Karpas-422 (cell line): ENCODE measurements at regions not wholly inside any gene's neighbourhood (a gene's known extent, or its start where the extent isn't known, plus 50 kb on each side); places are given as distances from the start of the nearest gene placed in this dataset.
"Not testable (repeated sequence)": the region's sequence is repeated elsewhere in the genome, so short reads cannot be mapped to it uniquely, and the experiment has no call there.

Experiments
- DNase-seq: peaks from one replicate; pipeline ENCODE4 v3.0.0-alpha.2; 2015
- H2AFZ ChIP-seq: fragments of 200-600 bp; sonication (generic); 2 replicates; pipeline ENCODE4 v1.6.1; 2014; ENCODE audit warnings: antibody characterized with exemption, low read length, mixed read lengths
- H3K27ac ChIP-seq: fragments of 200-600 bp; sonication (generic); 2 replicates; pipeline ENCODE4 v1.5.1; 2014; ENCODE audit warnings: mild to moderate bottlenecking, low read length, moderate library complexity
- H3K27me3 ChIP-seq: fragments of 200-600 bp; sonication (generic); 2 replicates; pipeline ENCODE4 v1.6.1; 2014; ENCODE audit warnings: low read length, mixed read lengths
- H3K36me3 ChIP-seq: fragments of 200-600 bp; sonication (generic); 2 replicates; pipeline ENCODE4 v1.6.1; 2014; ENCODE audit warnings: low read length, mixed read lengths; ENCODE audit not compliant: insufficient read depth
- H3K4me1 ChIP-seq: fragments of 200-600 bp; sonication (generic); 2 replicates; pipeline ENCODE4 v1.6.1; 2014; ENCODE audit warnings: mild to moderate bottlenecking, low read length, mixed read lengths
- H3K4me2 ChIP-seq: fragments of 200-600 bp; sonication (generic); 2 replicates; pipeline ENCODE4 v1.6.1; 2014; ENCODE audit warnings: low read length, low read depth, mild to moderate bottlenecking; ENCODE audit not compliant: poor library complexity, severe bottlenecking
- H3K4me3 ChIP-seq: fragments of 200-600 bp; sonication (generic); 2 replicates; pipeline ENCODE4 v1.5.1; 2014; ENCODE audit warnings: mild to moderate bottlenecking, antibody characterized with exemption, low read length, mixed read lengths
- H3K79me2 ChIP-seq: fragments of 200-600 bp; sonication (generic); 2 replicates; pipeline ENCODE4 v1.6.1; 2014; ENCODE audit warnings: mild to moderate bottlenecking, low read length, mixed read lengths
- H3K9ac ChIP-seq: fragments of 200-600 bp; sonication (generic); 2 replicates; pipeline ENCODE4 v1.6.0; 2014; ENCODE audit warnings: low read length
- H3K9me2 ChIP-seq: fragments of 200-600 bp; sonication (generic), shearing (Covaris generic); replicated peaks from 2 replicates; pipeline ENCODE4 v1.6.0; 2014; ENCODE audit warnings: mild to moderate bottlenecking, low read length, moderate library complexity; ENCODE audit not compliant: insufficient read depth
- H3K9me3 ChIP-seq: fragments of 300-700, 200-600 bp; sonication (generic); 2 replicates; pipeline ENCODE4 v1.6.1; 2014; ENCODE audit warnings: low read length, mixed read lengths
- H4K20me1 ChIP-seq: fragments of 200-600 bp; sonication (generic); 2 replicates; pipeline ENCODE4 v1.6.1; 2014; ENCODE audit warnings: mild to moderate bottlenecking, antibody characterized with exemption, low read length, low read depth; ENCODE audit not compliant: insufficient read depth

DNA sequence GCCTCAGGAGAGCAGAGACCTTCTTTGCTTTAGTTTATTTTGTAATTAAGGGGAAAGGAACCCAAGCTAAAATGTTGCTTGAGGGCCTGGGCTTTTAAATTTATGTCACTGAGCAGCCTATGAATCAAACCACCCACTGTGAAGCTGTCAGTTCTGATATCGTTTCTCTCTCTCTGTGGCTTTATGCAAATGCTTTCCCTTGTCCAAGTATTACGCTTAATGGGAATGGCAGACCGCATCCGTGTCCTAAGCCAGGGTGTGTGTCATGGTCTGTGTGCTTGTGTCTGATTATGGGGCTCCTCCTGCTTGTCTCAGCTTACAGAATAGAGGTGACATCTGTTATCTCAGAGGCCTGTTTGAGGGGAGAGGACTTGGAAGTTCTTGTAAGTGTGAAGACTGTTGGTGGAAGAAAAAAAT lies 82.4 kb downstream of the EBLN2 start:
- Histone ChIP-seq H3K79me2 (no peaks in the 10 kb centered on the region), H3K9ac (no peak overlapping the region), H3K36me3 (no peaks in the 10 kb centered on the region), H3K4me2 (no peak overlapping the region), H3K9me3 (no peaks in the 10 kb centered on the region), H2AFZ (no peak overlapping the region), H3K9me2 (no peaks in the 10 kb centered on the region), H3K4me3 (no peak overlapping the region), H3K27ac (no peak overlapping the region), H3K27me3 (no peaks in the 10 kb centered on the region), H3K4me1 (no peaks in the 10 kb centered on the region), H4K20me1 (no peaks in the 10 kb centered on the region)
- DNase-seq: no peak

DNA sequence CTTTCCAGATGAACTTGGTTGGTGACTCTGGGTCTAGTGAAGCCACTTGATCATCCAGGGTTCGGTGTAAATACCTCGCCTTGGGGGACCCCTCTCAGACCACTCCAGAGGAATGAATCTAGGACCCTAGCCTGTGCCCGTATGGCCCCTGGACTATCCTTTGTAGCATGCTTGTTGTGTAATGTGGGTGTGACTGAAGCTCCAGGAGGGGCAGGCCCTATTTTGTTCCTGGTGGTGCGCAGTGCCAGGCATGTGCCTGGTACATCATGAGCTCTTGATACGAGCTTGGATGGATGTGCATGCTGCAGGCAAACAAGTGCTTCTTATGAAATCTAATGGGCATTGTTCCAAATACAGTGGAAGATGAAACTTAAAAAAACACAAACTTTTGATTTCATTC lies 82.8 kb downstream of the EBLN2 start:
- Histone ChIP-seq H4K20me1 (no peaks in the 10 kb centered on the region), H3K4me3 (no peak overlapping the region), H3K79me2 (no peaks in the 10 kb centered on the region), H3K27ac (no peak overlapping the region), H3K27me3 (no peaks in the 10 kb centered on the region), H3K4me2 (no peak overlapping the region), H3K9me2 (no peaks in the 10 kb centered on the region), H2AFZ (no peak overlapping the region), H3K36me3 (no peaks in the 10 kb centered on the region), H3K9me3 (no peaks in the 10 kb centered on the region), H3K9ac (no peak overlapping the region), H3K4me1 (no peaks in the 10 kb centered on the region)
- no peak for DNase-seq

DNA sequence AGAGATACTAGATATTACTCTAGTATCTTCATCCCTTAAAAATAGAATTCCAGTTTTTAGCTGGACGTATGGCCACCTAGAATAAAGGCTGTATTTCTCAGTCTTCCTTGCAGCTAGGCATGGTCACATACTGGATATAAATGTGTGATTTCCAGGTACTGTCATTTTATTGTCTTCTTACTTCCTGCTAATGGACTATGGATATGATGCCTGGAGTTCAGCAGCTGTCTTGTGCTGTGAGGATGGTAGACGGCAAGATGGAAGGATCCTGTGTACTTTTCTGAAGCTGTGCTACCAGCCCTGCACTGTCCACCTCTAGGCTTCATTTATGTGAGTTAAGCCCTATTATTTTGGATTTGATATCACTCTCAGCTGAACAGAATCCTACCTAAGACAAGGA lies 83.4 kb downstream of the EBLN2 start:
- Histone ChIP-seq H3K9ac (no peak overlapping the region), H3K27me3 (no peaks in the 10 kb centered on the region), H3K4me1 (no peaks in the 10 kb centered on the region), H3K36me3 (no peaks in the 10 kb centered on the region), H2AFZ (no peak overlapping the region), H3K4me3 (no peak overlapping the region), H4K20me1 (no peaks in the 10 kb centered on the region), H3K27ac (no peak overlapping the region), H3K9me2 (no peaks in the 10 kb centered on the region), H3K79me2 (no peaks in the 10 kb centered on the region), H3K9me3 (no peaks in the 10 kb centered on the region), H3K4me2 (no peak overlapping the region)
- DNase-seq: no peak

DNA sequence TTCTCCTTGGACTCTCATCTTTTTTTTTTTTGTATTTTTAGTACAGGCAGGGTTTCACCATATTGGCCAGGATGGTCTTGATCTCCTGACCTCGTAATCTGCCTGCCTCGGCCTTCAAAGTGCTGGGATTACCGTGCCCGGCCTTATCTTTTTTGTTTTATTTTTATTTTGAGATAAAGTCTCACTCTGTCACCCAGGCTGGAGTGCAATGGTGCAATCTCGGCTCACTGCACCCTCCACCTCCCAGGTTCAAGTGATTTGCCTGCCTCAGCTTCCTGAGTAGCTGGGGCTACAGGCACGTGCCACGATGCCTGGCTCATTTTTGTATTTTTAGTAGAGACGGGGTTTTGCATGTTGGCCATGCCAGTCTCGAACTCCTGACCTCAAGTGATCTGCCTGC lies 86.0 kb downstream of the EBLN2 start:
- H3K4me1 ChIP-seq, DNase-seq, H3K9ac ChIP-seq: not testable (repeated sequence)

DNA sequence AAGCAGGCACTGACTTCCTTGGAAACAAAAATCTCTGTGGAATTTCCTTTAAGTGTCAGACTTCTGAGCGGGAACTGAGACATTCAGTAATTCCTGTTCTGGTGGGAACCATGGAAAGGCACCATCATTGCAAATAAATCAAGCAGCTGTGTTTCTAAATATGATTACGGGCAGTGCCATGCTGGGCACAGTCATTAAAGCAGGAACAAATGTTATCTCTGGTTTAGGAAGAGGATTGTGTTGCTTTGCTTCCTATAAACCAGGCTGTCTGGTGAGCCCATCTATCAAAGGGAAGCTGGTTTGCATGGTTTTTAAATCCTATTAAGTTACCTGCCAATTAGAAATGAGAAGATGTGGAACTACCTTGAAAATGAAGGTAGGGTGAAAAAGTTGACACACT lies 86.7 kb downstream of the EBLN2 start:
- no peak overlapping the region for H3K4me2 ChIP-seq
- no peaks in the 10 kb centered on the region for H3K36me3 ChIP-seq
- no peak overlapping the region for H2AFZ ChIP-seq
- H3K27me3 ChIP-seq: no peaks in the 10 kb centered on the region
- no peaks in the 10 kb centered on the region for H3K9me3 ChIP-seq
- H3K4me1 ChIP-seq: no peaks in the 10 kb centered on the region
- H3K4me3 ChIP-seq: no peak overlapping the region
- no peaks in the 10 kb centered on the region for H4K20me1 ChIP-seq
- no peaks in the 10 kb centered on the region for H3K9me2 ChIP-seq
- H3K79me2 ChIP-seq: no peaks in the 10 kb centered on the region
- no peak overlapping the region for H3K9ac ChIP-seq
- no peak overlapping the region for H3K27ac ChIP-seq
- no peak for DNase-seq

More for the DNA sequence above, 86.0 kb downstream of the EBLN2 start:
- not testable (repeated sequence) for H3K36me3 ChIP-seq, H3K27ac ChIP-seq, H3K9me2 ChIP-seq, H2AFZ ChIP-seq, H3K9me3 ChIP-seq, H3K27me3 ChIP-seq, H3K4me2 ChIP-seq, H4K20me1 ChIP-seq, H3K79me2 ChIP-seq, H3K4me3 ChIP-seq

DNA sequence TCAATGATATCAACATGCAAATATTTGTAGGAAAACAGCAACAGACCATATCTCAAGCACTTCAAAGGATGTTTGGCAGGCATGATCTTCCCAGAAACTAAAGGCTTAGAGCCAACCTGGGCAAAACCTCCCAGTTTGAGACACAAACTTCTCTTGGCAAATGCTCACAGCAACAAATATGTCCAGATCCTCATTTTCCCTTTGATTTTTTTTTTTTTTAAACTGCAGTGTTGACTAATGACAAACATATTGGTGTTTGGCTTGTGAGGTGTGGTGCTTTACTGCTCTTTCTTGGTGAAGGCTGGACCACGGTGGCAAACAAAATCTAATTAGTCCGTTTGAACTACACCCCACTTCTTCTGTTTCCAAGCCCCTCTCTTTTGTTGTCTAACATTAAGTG lies 87.2 kb downstream of the EBLN2 start:
- Histone ChIP-seq H3K36me3 (no peaks in the 10 kb centered on the region), H3K4me2 (no peak overlapping the region), H3K4me1 (no peaks in the 10 kb centered on the region), H3K4me3 (no peak overlapping the region), H3K27me3 (no peaks in the 10 kb centered on the region), H3K9me3 (no peaks in the 10 kb centered on the region), H4K20me1 (no peaks in the 10 kb centered on the region), H3K27ac (no peak overlapping the region), H2AFZ (no peak overlapping the region), H3K9me2 (no peaks in the 10 kb centered on the region), H3K79me2 (no peaks in the 10 kb centered on the region), H3K9ac (no peak overlapping the region)
- DNase-seq: no peak

DNA sequence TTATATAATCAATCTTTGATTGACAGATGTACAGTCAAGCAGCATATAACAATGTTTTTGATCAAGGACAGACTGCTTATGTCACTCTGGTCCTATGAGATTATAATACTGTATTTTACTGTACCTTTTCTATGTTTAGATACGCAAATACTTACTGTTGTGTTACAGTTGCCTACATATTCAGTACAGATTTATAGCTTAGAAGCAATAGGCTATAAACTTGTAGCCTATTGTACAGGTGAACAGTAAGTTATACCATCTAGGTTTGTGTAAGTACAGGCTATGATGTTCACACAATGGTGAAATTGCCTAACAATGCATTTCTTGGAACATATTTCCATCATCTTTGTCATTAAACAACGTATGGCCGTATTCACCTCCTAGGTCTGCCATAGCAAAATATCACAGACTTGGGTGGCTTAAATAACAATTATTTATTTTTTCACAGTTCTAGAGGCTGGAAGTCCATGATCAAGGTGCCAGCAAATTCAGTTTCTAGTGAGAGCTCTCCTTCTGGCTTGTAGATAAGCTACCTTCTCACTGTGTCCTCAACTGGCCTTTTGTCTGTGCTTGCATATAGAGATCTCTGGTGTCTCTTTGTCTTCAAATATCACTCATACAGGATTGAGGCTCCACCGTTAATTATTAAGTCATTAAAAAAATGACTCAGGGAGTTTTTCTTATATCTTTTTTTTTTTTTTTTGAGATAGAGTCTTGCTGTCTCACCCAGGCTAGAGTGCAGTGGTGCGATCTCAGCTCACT lies 89.1 kb downstream of the EBLN2 start:
- no peaks in the 10 kb centered on the region for H3K9me3 ChIP-seq
- H3K27me3 ChIP-seq: no peaks in the 10 kb centered on the region
- no peak for DNase-seq

DNA sequence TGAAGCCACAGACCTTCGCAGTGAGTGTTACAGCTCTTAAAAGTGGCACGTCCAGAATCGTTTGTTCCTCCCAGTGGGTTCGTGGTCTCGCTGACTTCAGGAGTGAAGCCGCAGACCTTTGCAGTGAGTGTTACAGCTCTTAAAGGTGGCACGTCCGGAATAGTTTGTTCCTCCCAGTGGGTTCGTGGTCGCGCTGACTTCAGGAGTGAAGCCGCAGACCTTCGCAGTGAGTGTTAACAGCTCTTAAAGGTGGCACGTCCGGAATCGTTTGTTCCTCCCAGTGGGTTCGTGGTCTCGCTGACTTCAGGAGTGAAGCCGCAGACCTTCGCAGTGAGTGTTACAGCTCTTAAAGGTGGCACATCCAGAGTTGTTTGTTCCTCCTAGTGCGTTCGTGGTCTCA lies 91.1 kb downstream of the EBLN2 start:
- not testable (repeated sequence) for H3K36me3 ChIP-seq, H3K4me1 ChIP-seq, H3K4me2 ChIP-seq, H3K9me3 ChIP-seq, H4K20me1 ChIP-seq, DNase-seq, H3K9ac ChIP-seq, H3K4me3 ChIP-seq, H3K9me2 ChIP-seq, H3K79me2 ChIP-seq, H3K27me3 ChIP-seq, H3K27ac ChIP-seq, H2AFZ ChIP-seq

More for the DNA sequence above, 89.1 kb downstream of the EBLN2 start:
- H3K27ac ChIP-seq: no peak overlapping the region
- no peak overlapping the region for H3K4me2 ChIP-seq
- H3K79me2 ChIP-seq: no peaks in the 10 kb centered on the region
- H3K4me1 ChIP-seq: no peaks in the 10 kb centered on the region
- H3K9ac ChIP-seq: no peak overlapping the region
- no peaks in the 10 kb centered on the region for H3K36me3 ChIP-seq
- H4K20me1 ChIP-seq: no peaks in the 10 kb centered on the region
- no peak overlapping the region for H2AFZ ChIP-seq
- no peak overlapping the region for H3K4me3 ChIP-seq
- no peaks in the 10 kb centered on the region for H3K9me2 ChIP-seq

DNA sequence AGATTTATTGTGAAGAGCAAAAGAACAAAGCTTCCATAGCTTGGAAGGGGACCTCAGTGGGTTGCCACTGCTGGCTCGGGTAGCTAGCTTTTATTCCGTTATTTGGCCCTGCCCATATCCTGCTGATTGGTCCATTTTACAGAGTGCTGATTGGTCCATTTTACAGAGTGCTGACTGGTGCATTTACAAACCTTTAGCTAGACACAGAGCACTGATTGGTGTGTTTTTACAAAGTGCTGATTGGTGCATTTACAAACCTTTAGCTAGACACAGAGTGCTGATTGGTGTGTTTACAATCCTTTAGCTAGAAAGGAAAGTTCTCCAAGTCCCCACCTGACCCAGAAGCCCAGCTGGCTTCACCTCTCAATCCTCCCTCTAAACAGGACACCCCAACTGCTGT lies 91.6 kb downstream of the EBLN2 start:
- H3K27me3 ChIP-seq, H3K4me2 ChIP-seq, H3K9me2 ChIP-seq, H3K9me3 ChIP-seq, DNase-seq, H3K36me3 ChIP-seq, H3K4me1 ChIP-seq, H3K4me3 ChIP-seq, H3K79me2 ChIP-seq, H3K9ac ChIP-seq, H3K27ac ChIP-seq, H4K20me1 ChIP-seq, H2AFZ ChIP-seq: not testable (repeated sequence)
